GM12878 (cell line): ENCODE measurements at regions not wholly inside any gene's neighbourhood (a gene's known extent, or its start where the extent isn't known, plus 50 kb on each side); places are given as distances from the start of the nearest gene placed in this dataset.

Experiments
- ATAC-seq: fragments of 200-7000 bp; cut with Tn5 transposase; 3 replicates; pipeline ENCODE4 v1.9.1; 2020; ENCODE audit warnings: mild to moderate bottlenecking, moderate library complexity
- BruUV-seq: library from RNA; stranded (reverse); fragments of 400-500 nt; replicated peaks from 2 replicates; lab custom pipeline; 2021; lab: Mats Ljungman, UMichigan
- CTCF ChIA-PET: fragments of 300-600 bp; sonication (Branson Sonifier 250); formaldehyde crosslinking; extraction: SDS; loops from one replicate; lab custom pipeline; 2021; ENCODE audit warnings: inconsistent platforms; lab: Yijun Ruan, JAX
- POLR2A ChIA-PET: fragments of 350-600 bp; formaldehyde crosslinking; extraction: SDS; loops from one replicate; lab custom pipeline; 2021; ENCODE audit warnings: inconsistent platforms; lab: Charles Lee
- RAD21 ChIA-PET: fragments of 300-600 bp; sonication (Branson Sonifier 250); formaldehyde crosslinking; loops from one replicate; lab custom pipeline; 2023; ENCODE audit warnings: antibody characterized with exemption; ENCODE audit not compliant: unreplicated experiment; lab: Charles Lee
- SMC1A ChIA-PET: fragments of 300-600 bp; sonication (Branson Sonifier 250); formaldehyde crosslinking; loops from one replicate; lab custom pipeline; 2023; ENCODE audit not compliant: unreplicated experiment, uncharacterized antibody; lab: Charles Lee
- DNase-seq: peaks from one replicate; pipeline ENCODE4 v3.0.0-alpha.2; 2011; ENCODE audit warnings: low read depth, low spot score
- FAIRE-seq: peaks from 3 replicates; lab custom pipeline; 2011; peaks lifted over from hg19 to GRCh38; lab: Jason Lieb, UNC
- H2AFZ ChIP-seq: 2 replicates; pipeline ENCODE4 v1.6.0; 2011; ENCODE audit warnings: low read depth, low read length, control low read depth; ENCODE audit not compliant: control insufficient read depth
- H3K27ac ChIP-seq: 2 replicates; pipeline ENCODE4 v1.5.1; 2011; ENCODE audit warnings: control low read depth; ENCODE audit not compliant: control insufficient read depth, insufficient read depth
- H3K27me3 ChIP-seq, 2 experiments: replicated peaks in 1 of 2; 2 replicates each; pipeline versions ENCODE4 v1.6.0 to v1.6.1; 2011; ENCODE audit warnings: low read length in 1 of 2; ENCODE audit not compliant: control insufficient read depth in 2 of 2, insufficient read depth in 2 of 2
- H3K36me3 ChIP-seq, 2 experiments: 2 replicates each; pipeline ENCODE4 v1.5.1; 2011; ENCODE audit warnings: low read length in 1 of 2; ENCODE audit not compliant: control insufficient read depth in 2 of 2, insufficient read depth in 2 of 2
- H3K4me1 ChIP-seq: 2 replicates; pipeline ENCODE4 v1.6.1; 2011; ENCODE audit warnings: mild to moderate bottlenecking, low read length, moderate library complexity, mixed read lengths; ENCODE audit not compliant: control insufficient read depth, insufficient read depth
- H3K4me2 ChIP-seq: 2 replicates; pipeline ENCODE4 v1.6.0; 2011; ENCODE audit warnings: control low read depth; ENCODE audit not compliant: control insufficient read depth, insufficient read depth
- H3K4me3 ChIP-seq: fragments of 200-600 bp; sonication (generic); 2 replicates; pipeline ENCODE4 v1.5.1; 2016
- H3K79me2 ChIP-seq: 2 replicates; pipeline ENCODE4 v1.6.0; 2011; ENCODE audit warnings: low read length; ENCODE audit not compliant: control insufficient read depth, insufficient read depth
- H3K9ac ChIP-seq: 2 replicates; pipeline ENCODE4 v1.8.0; 2011; ENCODE audit warnings: low read length, control low read depth, mixed read lengths; ENCODE audit not compliant: control insufficient read depth, insufficient read depth
- H3K9me3 ChIP-seq: replicated peaks from 3 replicates; pipeline ENCODE4 v1.5.1; 2011; ENCODE audit warnings: mild to moderate bottlenecking, low read length; ENCODE audit not compliant: control insufficient read depth, insufficient read depth
- H4K20me1 ChIP-seq: 2 replicates; pipeline ENCODE4 v1.6.0; 2011; ENCODE audit not compliant: control insufficient read depth, insufficient read depth
- ATF3 ChIP-seq: IDR thresholded peaks from 2 replicates; pipeline ENCODE4 v1.6.1; 2011; ENCODE audit warnings: low read depth, mild to moderate bottlenecking, low read length, moderate library complexity, borderline replicate concordance; ENCODE audit errors: extremely low read depth
- BCL3 ChIP-seq: IDR thresholded peaks from 2 replicates; pipeline ENCODE4 v1.6.1; 2011; ENCODE audit warnings: borderline replicate concordance, low read depth, mild to moderate bottlenecking, moderate library complexity, low read length; ENCODE audit not compliant: insufficient read depth, poor library complexity, severe bottlenecking
- EZH2 ChIP-seq: IDR thresholded peaks from 2 replicates; pipeline ENCODE4 v1.6.1; 2012; ENCODE audit warnings: low read depth, mild to moderate bottlenecking, control low read depth, inconsistent platforms, low read length, borderline replicate concordance; ENCODE audit not compliant: control insufficient read depth
- FOS ChIP-seq: IDR thresholded peaks from 3 replicates; pipeline ENCODE4 v1.6.1; 2011; ENCODE audit warnings: borderline replicate concordance; ENCODE audit not compliant: insufficient read length; ENCODE audit errors: extremely low read depth
- JUNB ChIP-seq: IDR thresholded peaks from 2 replicates; pipeline ENCODE4 v1.6.1; 2016; ENCODE audit warnings: antibody characterized with exemption, mild to moderate bottlenecking
- KAT2A ChIP-seq: conservative IDR thresholded peaks from 2 replicates; pipeline ENCODE4 v1.6.1; 2011; ENCODE audit warnings: low read depth, low read length; ENCODE audit not compliant: control insufficient read depth
- NFXL1 ChIP-seq: fragments of 450-650 bp; IDR thresholded peaks from 2 replicates; pipeline ENCODE4 v1.6.1; 2017; ENCODE audit warnings: antibody characterized with exemption, mild to moderate bottlenecking, borderline replicate concordance
- PAX5 ChIP-seq: IDR thresholded peaks from 2 replicates; pipeline ENCODE4 v1.6.1; 2011; ENCODE audit warnings: low read depth, low read length, borderline replicate concordance
- RBBP5 ChIP-seq: fragments of 200-600 bp; sonication (generic); conservative IDR thresholded peaks from 2 replicates; pipeline ENCODE4 v1.6.1; 2016
- SMAD5 ChIP-seq: IDR thresholded peaks from 2 replicates; pipeline ENCODE4 v1.6.1; 2016; ENCODE audit warnings: antibody characterized with exemption, low read depth
- STAT1 ChIP-seq: fragments of 450-650 bp; conservative IDR thresholded peaks from 2 replicates; pipeline ENCODE4 v1.6.1; 2014; ENCODE audit warnings: antibody characterized with exemption, mild to moderate bottlenecking
- SUZ12 ChIP-seq: fragments of 200-600 bp; sonication (generic); IDR thresholded peaks from one replicate; pipeline ENCODE4 v1.6.1; 2018; ENCODE audit warnings: antibody characterized with exemption, mild to moderate bottlenecking; ENCODE audit not compliant: unreplicated experiment
- TARDBP ChIP-seq: IDR thresholded peaks from 2 replicates; pipeline ENCODE4 v1.6.1; 2016; ENCODE audit warnings: borderline replicate concordance
- USF1 ChIP-seq: IDR thresholded peaks from 2 replicates; pipeline ENCODE4 v1.6.1; 2011; ENCODE audit warnings: borderline replicate concordance, low read depth, mild to moderate bottlenecking, moderate library complexity, mixed read lengths, low read length; ENCODE audit not compliant: insufficient read depth; ENCODE audit errors: extremely low read length
- ZNF687 ChIP-seq: fragments of 450-650 bp; IDR thresholded peaks from 2 replicates; pipeline ENCODE4 v1.6.1; 2017; ENCODE audit warnings: mild to moderate bottlenecking, moderate library complexity
- ZZZ3 ChIP-seq: IDR thresholded peaks from 2 replicates; pipeline ENCODE4 v1.6.1; 2011; ENCODE audit warnings: low read depth; ENCODE audit not compliant: control insufficient read depth, insufficient read length
- WGBS: methylation state at CpG from one replicate; pipeline ENCODE4 v1.1.6; 2016; ENCODE audit warnings: low lambda C conversion rate; ENCODE audit not compliant: insufficient replicate concordance, insufficient coverage; ENCODE audit errors: missing lambda C conversion rate; 5-methylcytosine and 5-hydroxymethylcytosine counted together
- in situ Hi-C: fragments of 300-500 bp; cut with MboI; formaldehyde crosslinking; loops from 9 replicates; pipeline ENCODE4 v1.14.3; 2018; ENCODE audit warnings: mixed read lengths
- intact Hi-C: fragments of 100-400 bp; cut with micrococcal nuclease; formaldehyde crosslinking; loops from one replicate; pipeline ENCODE4 v1.14.2; 2022; ENCODE audit not compliant: unreplicated experiment

GRCh38 chr2:204389120-204389519 is 156.2 kb upstream of the PARD3B start:
- TF ChIP-seq RBBP5 (no peak), JUNB (no peak), SUZ12 (no peak), FOS (no peak), NFXL1 (no peak), TARDBP (no peak), EZH2 (no peak), STAT1 (no peak), ZZZ3 (no peak), ATF3 (no peak), SMAD5 (no peak), USF1 (no peak), ZNF687 (no peak), KAT2A (no peak), BCL3 (no peak), PAX5 (no peak)
- FAIRE-seq (no peak), DNase-seq (no peak), ATAC-seq (no peak)
- H3K4me3 ChIP-seq = no peak overlapping the region
- H4K20me1 ChIP-seq = no peaks in the 10 kb centered on the region
- SMC1A ChIA-PET = no interaction called here
- H3K79me2 ChIP-seq = no peaks in the 10 kb centered on the region
- intact Hi-C loops = no loop called here
- H3K4me1 ChIP-seq = no peaks in the 10 kb centered on the region
- in situ Hi-C loops = no loop called here
- H3K27me3 ChIP-seq = no peaks in the 10 kb centered on the region
- H3K36me3 ChIP-seq = no peaks in the 10 kb centered on the region
- no peak overlapping the region for H2AFZ ChIP-seq
- POLR2A ChIA-PET = no interaction called here
- CTCF ChIA-PET = no interaction called here
- 0% methylated on average over 1 of the region's 1 CpG for WGBS
- H3K9ac ChIP-seq = no peak overlapping the region
- H3K9me3 ChIP-seq = no peaks in the 10 kb centered on the region
- RAD21 ChIA-PET = no interaction called here
- no peak overlapping the region for H3K27ac ChIP-seq
- BruUV-seq = no TSS peak
- no peak overlapping the region for H3K4me2 ChIP-seq
